Fibroblast of mammary gland (primary cell): ENCODE measurements at regions not wholly inside any gene's neighbourhood (a gene's known extent, or its start where the extent isn't known, plus 50 kb on each side); places are given as distances from the start of the nearest gene placed in this dataset.
A peak's percentile ranks its signal among the peaks of the same experiment; 100 is the strongest.

Source experiments
- DNase-seq: peaks from one replicate; pipeline ENCODE4 v3.0.0-alpha.2; 2010; ENCODE audit warnings: low read depth
- H3K4me3 ChIP-seq: 2 replicates; pipeline ENCODE4 v1.5.1; 2011; ENCODE audit warnings: low read depth, mild to moderate bottlenecking, low read length, moderate library complexity; ENCODE audit not compliant: control insufficient read depth
- TF ChIP-seq, protein P1 (sequence below): conservative IDR thresholded peaks from 2 replicates; pipeline ENCODE4 v1.5.1; 2011; ENCODE audit warnings: low read depth, low read length, inconsistent platforms; ENCODE audit not compliant: control insufficient read depth, insufficient read depth

GRCh38 chr10:118913825-118914224 lies 115.7 kb upstream of the NANOS1 start:
- DNase-seq: no peak
- no peak overlapping the region for H3K4me3 ChIP-seq
- TF ChIP-seq, protein P1, sequence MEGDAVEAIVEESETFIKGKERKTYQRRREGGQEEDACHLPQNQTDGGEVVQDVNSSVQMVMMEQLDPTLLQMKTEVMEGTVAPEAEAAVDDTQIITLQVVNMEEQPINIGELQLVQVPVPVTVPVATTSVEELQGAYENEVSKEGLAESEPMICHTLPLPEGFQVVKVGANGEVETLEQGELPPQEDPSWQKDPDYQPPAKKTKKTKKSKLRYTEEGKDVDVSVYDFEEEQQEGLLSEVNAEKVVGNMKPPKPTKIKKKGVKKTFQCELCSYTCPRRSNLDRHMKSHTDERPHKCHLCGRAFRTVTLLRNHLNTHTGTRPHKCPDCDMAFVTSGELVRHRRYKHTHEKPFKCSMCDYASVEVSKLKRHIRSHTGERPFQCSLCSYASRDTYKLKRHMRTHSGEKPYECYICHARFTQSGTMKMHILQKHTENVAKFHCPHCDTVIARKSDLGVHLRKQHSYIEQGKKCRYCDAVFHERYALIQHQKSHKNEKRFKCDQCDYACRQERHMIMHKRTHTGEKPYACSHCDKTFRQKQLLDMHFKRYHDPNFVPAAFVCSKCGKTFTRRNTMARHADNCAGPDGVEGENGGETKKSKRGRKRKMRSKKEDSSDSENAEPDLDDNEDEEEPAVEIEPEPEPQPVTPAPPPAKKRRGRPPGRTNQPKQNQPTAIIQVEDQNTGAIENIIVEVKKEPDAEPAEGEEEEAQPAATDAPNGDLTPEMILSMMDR: no peak

DNA sequence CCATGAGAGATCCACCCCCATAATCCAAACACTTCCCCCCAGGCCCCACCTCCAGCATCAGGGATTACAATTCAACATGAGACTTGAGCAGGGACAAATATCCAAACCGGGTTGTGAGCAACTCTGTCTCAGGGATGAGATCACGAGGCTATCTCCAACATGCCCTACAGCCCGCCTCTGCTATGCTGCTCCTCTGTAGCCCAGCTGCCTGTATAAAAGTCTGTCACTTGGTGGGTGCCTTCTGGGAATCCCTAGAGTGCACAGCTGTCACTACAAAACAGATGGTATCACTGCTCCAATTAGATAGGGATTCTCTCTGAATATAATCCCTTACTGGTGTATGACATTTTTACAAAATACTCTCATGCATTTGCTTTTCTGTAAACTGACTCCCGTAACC lies 114.9 kb upstream of the NANOS1 start:
- DNase-seq: no peak
- H3K4me3 ChIP-seq: no peak overlapping the region
- TF ChIP-seq, protein P1: no peak

DNA sequence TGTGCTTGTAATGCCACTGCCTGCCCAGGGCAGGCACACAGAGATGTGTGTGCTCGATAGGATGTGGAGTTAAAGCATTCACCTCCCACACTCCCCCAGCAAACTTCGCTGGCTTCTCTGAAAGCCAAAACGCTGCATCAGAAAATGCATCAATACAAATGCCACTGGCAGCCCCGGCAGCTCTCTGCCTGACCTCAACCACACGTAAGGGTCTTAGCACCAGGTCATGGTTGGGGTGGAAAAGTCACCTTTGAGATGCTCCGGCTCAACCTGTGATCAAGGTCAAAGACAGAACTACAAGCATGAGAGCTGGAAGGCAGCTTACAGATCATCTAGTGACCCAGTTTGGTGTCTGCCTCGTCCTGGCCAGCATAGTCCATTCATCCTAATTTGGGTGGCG lies 114.4 kb upstream of the NANOS1 start:
- DNase-seq: no peak
- TF ChIP-seq, protein P1: no peak
- no peak overlapping the region for H3K4me3 ChIP-seq

DNA sequence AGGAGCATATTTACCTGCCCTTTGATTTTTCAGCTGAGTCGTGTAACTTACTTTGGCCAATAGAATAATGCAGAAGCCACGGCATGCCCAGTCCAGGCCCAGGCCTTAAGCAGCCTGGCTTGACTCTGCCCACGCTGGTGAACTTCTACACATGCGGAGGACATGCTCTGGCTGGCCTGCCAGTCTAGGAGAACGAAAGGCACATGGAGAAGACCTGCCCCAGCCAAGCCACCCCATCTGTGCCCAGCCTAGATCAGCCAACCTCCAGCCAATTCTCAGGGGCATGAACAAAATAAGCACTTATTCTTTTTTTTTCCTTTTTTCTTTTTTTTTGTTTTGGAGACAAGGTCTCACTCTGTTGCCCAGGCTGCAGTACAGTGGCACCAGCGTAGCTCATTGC lies 112.7 kb upstream of the NANOS1 start:
- DNase-seq: no peak
- H3K4me3 ChIP-seq: no peak overlapping the region
- TF ChIP-seq, protein P1: no peak

DNA sequence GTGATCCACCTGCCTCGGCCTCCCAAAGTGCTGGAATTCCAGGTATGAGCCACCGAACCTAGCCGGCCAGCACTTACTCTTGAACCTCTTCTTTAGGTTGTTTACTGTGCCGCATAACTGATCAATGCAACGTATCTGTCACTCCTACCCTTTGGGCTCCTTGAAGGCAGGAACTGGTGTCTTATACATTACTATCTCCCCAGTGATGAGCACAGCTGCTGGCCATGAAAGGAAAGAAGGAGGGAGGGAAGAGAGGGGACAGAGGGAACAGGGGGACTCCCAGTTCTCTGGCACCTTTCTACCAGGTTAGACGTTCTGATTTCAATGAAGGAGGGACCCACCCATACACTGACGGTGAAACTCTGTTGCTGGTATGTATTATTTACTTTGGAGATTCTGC lies 111.8 kb upstream of the NANOS1 start:
- H3K4me3 ChIP-seq: no peak overlapping the region
- DNase-seq: no peak
- TF ChIP-seq, protein P1: no peak

DNA sequence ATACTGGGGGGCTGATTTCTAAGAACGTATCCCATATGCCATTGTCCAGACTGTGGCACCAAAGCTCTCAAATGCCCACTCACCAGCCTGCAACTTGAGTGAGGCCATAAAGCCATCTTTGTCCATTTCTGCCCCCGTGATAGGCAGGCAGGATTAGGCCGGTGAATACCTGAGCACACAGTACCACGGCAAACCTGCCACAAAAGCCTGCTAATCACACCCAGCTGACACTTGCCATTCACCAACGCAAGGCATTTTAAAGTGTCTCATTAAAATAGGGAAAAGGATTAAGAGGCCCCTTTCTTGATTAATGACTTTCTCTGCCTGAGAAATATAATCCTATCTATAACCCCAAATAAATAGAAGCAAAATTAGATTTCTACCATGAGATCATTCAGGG lies 111.4 kb upstream of the NANOS1 start:
- DNase-seq: no peak
- TF ChIP-seq, protein P1: no peak
- H3K4me3 ChIP-seq: no peak overlapping the region

DNA sequence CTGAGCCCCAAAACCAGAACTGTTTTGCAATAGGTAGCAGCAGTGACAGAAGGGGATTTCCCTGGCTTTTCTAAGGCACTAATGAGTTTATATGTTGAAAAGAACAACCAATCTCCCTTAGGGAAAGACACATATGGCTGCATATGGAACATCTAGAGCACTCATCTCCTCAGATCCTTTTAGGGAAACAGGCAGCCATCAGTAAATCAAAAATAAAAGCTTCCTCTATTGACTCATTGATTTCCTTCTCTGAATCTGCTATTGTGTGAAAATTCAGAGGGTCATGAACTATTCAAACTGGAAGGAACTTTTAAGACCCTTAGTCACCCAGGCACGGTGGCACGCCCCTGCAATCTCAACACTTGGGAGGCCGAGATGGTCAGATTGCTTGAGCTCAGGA lies 110.9 kb upstream of the NANOS1 start:
- peak; percentile 2 for DNase-seq
- TF ChIP-seq, protein P1: no peak

More for the DNA sequence above, 110.9 kb upstream of the NANOS1 start:
- H3K4me3 ChIP-seq: no peak overlapping the region
